DND-41 (cell line): ENCODE measurements at regions not wholly inside any gene's neighbourhood (a gene's known extent, or its start where the extent isn't known, plus 50 kb on each side); places are given as distances from the start of the nearest gene placed in this dataset.

Experiments
- ATAC-seq: fragments of 200-7000 bp; cut with Tn5 transposase; 3 replicates; pipeline ENCODE4 v1.9.1; 2021; ENCODE audit warnings: low read depth; ENCODE audit not compliant: insufficient read depth
- DNase-seq: peaks from one replicate; pipeline ENCODE4 v3.0.0-alpha.2; 2020
- H2AFZ ChIP-seq: 2 replicates; pipeline ENCODE4 v1.6.0; 2012; ENCODE audit warnings: low read depth, low read length
- H3K27ac ChIP-seq: 2 replicates; pipeline ENCODE4 v1.5.1; 2012; ENCODE audit warnings: low read length, inconsistent platforms
- H3K27me3 ChIP-seq: fragments of 200-600 bp; sonication (generic); 2 replicates; pipeline ENCODE4 v1.6.0; 2012; ENCODE audit warnings: low read length, mild to moderate bottlenecking, inconsistent platforms; ENCODE audit not compliant: insufficient read depth, poor library complexity
- H3K36me3 ChIP-seq: 2 replicates; pipeline ENCODE4 v1.5.1; 2012; ENCODE audit warnings: low read length, inconsistent platforms; ENCODE audit not compliant: insufficient read depth
- H3K4me1 ChIP-seq: 2 replicates; pipeline ENCODE4 v1.5.1; 2012; ENCODE audit warnings: mild to moderate bottlenecking, low read length; ENCODE audit not compliant: insufficient read depth
- H3K4me2 ChIP-seq: 2 replicates; pipeline ENCODE4 v1.6.0; 2012; ENCODE audit warnings: mild to moderate bottlenecking, moderate library complexity, low read length, inconsistent platforms; ENCODE audit not compliant: insufficient read depth
- H3K4me3 ChIP-seq, 2 experiments: fragments of 200-600 bp in 1 of 2; shearing (Covaris generic) in 1 of 2; 2 replicates each; pipeline ENCODE4 v1.5.1; 2012 to 2016; ENCODE audit warnings: inconsistent platforms in 2 of 2, low read length in 2 of 2, mild to moderate bottlenecking in 2 of 2, low read depth in 1 of 2, moderate library complexity in 1 of 2
- H3K79me2 ChIP-seq: 2 replicates; pipeline ENCODE4 v1.6.0; 2012; ENCODE audit warnings: low read length, inconsistent platforms; ENCODE audit not compliant: insufficient read depth
- H3K9ac ChIP-seq: 2 replicates; pipeline ENCODE4 v1.6.0; 2012; ENCODE audit warnings: low read depth, mild to moderate bottlenecking, inconsistent platforms, low read length, moderate library complexity
- H3K9me3 ChIP-seq: 2 replicates; pipeline ENCODE4 v1.5.1; 2012; ENCODE audit warnings: low read length, moderate library complexity, mild to moderate bottlenecking, inconsistent platforms; ENCODE audit not compliant: insufficient read depth, severe bottlenecking
- H4K20me1 ChIP-seq: 2 replicates; pipeline ENCODE4 v1.6.0; 2012; ENCODE audit warnings: low read length; ENCODE audit not compliant: insufficient read depth
- CTCF ChIP-seq: IDR thresholded peaks from 2 replicates; pipeline ENCODE4 v1.5.1; 2012; ENCODE audit warnings: borderline replicate concordance, low read length, moderate library complexity, mild to moderate bottlenecking; ENCODE audit not compliant: poor library complexity, severe bottlenecking; ENCODE audit errors: extremely low read depth
- EZH2 ChIP-seq: IDR thresholded peaks from 3 replicates; pipeline ENCODE4 v1.6.1; 2012; ENCODE audit warnings: borderline replicate concordance, low read depth, mild to moderate bottlenecking, moderate library complexity, low read length, inconsistent platforms; ENCODE audit not compliant: severe bottlenecking

DNA sequence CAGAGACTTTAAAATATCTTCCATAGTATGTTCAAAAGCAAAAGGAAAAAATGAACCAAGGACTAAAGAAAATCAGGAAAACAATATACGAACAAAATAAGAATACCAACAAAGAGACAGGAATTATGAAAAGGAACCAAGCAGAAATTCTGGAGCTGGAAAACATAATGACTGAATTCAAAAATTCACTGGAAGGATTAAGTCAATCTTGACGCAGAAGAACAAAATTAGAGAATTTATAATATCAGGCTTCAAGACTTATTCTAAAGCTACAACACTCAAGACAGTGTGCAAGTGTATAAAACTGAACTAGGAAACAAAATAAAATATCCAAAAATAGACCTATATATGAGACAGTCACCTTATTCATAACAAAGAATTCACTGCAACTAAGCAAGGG is 56.9 kb upstream of the GYPC start:
- TF ChIP-seq CTCF (no peak), EZH2 (no peak)
- ATAC-seq (no peak), DNase-seq (no peak)
- H3K4me2 ChIP-seq = no peak overlapping the region
- no peaks in the 10 kb centered on the region for H3K4me1 ChIP-seq
- H3K27me3 ChIP-seq = peaks cover 3% of the 10 kb centered on the region
- H3K4me3 ChIP-seq = no peak overlapping the region
- H2AFZ ChIP-seq = no peak overlapping the region
- H3K9ac ChIP-seq = no peak overlapping the region
- H3K79me2 ChIP-seq = no peaks in the 10 kb centered on the region
- H3K36me3 ChIP-seq = no peaks in the 10 kb centered on the region
- no peaks in the 10 kb centered on the region for H4K20me1 ChIP-seq
- H3K9me3 ChIP-seq = peaks cover 3% of the 10 kb centered on the region
- no peak overlapping the region for H3K27ac ChIP-seq

DNA sequence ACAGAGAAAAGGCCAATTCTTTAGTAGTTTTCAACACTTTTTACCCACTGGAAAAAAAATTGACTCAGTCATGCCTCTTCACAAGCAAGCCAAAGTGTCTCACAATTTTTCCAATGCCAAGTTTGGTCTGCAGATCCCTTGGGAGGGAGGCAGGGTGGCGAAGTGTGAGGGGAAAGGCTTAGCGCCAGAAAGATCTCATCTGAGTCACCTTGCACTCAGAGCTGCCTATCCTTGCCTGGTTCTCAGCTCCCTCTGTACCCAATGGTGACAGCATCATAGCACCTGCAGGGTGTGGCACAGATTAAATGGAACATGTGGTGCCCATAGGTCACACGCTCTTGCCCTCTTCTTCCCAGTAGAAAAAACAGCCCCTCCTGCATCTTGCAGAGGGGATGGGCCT is 55.2 kb upstream of the GYPC start:
- Histone ChIP-seq H4K20me1 (no peaks in the 10 kb centered on the region), H3K9ac (no peak overlapping the region), H3K4me2 (no peak overlapping the region), H3K4me1 (no peaks in the 10 kb centered on the region), H2AFZ (no peak overlapping the region), H3K9me3 (peaks cover 3% of the 10 kb centered on the region), H3K27me3 (peaks cover 3% of the 10 kb centered on the region), H3K79me2 (no peaks in the 10 kb centered on the region), H3K36me3 (no peaks in the 10 kb centered on the region), H3K27ac (no peak overlapping the region), H3K4me3 (no peak overlapping the region)
- ATAC-seq (no peak), DNase-seq (no peak)
- no peak for TF ChIP-seq EZH2
- no peak for TF ChIP-seq CTCF

GRCh38 chr2:126602334-126602733 is 53.6 kb upstream of the GYPC start:
- no peak overlapping the region for H3K4me2 ChIP-seq
- H3K27me3 ChIP-seq = peaks cover 3% of the 10 kb centered on the region
- TF ChIP-seq EZH2 = no peak
- no peak for TF ChIP-seq CTCF
- no peaks in the 10 kb centered on the region for H3K36me3 ChIP-seq
- H3K9ac ChIP-seq = no peak overlapping the region
- H3K4me3 ChIP-seq = no peak overlapping the region
- H3K4me1 ChIP-seq = no peaks in the 10 kb centered on the region
- no peak overlapping the region for H3K27ac ChIP-seq
- H4K20me1 ChIP-seq = no peaks in the 10 kb centered on the region
- H3K79me2 ChIP-seq = no peaks in the 10 kb centered on the region
- H2AFZ ChIP-seq = no peak overlapping the region
- no peak for DNase-seq
- ATAC-seq = no peak
- H3K9me3 ChIP-seq = peaks cover 3% of the 10 kb centered on the region
